Sigmoid colon (tissue), 6 donors: ENCODE measurements at regions not wholly inside any gene's neighbourhood (a gene's known extent, or its start where the extent isn't known, plus 50 kb on each side); places are given as distances from the start of the nearest gene placed in this dataset.

Experiments
- DNase-seq: peaks from one replicate; pipeline ENCODE4 v3.0.0-alpha.2; 2019
- H3K27ac ChIP-seq, 4 donors: fragments of 200-600 bp; sonication (generic); one replicate each; pipeline ENCODE4 v1.5.1; 2016 to 2019; ENCODE audit warnings: mild to moderate bottlenecking in 1 of 4
- H3K27me3 ChIP-seq, 3 donors: fragments of 200-600 bp; sonication (generic); one replicate each; pipeline ENCODE4 v1.5.1; 2019; ENCODE audit warnings: mild to moderate bottlenecking in 1 of 3
- H3K36me3 ChIP-seq, 4 donors: fragments of 200-600 bp; sonication (generic); one replicate each; pipeline ENCODE4 v1.5.1; 2016 to 2019
- H3K4me1 ChIP-seq, 4 donors: fragments of 200-600 bp; sonication (generic); one replicate each; pipeline ENCODE4 v1.5.1; 2017 to 2019
- H3K4me3 ChIP-seq, 4 donors: fragments of 200-600 bp; sonication (generic); one replicate each; pipeline ENCODE4 v1.5.1; 2017 to 2019; ENCODE audit warnings: mild to moderate bottlenecking in 2 of 4, moderate library complexity in 1 of 4
- H3K9me3 ChIP-seq, 4 donors: fragments of 200-600 bp in 3 of 4; sonication (generic) in 3 of 4; one replicate each; pipeline versions ENCODE4 v1.5.1 to v1.6.1; 2013 to 2019
- CTCF ChIP-seq, 4 experiments: fragments of 450-650 bp in 3 of 4; fragments of 200-600 bp in 1 of 4; IDR thresholded peaks; one replicate each; pipeline ENCODE4 v1.5.1; 2016 to 2019; ENCODE audit warnings: antibody characterized with exemption in 4 of 4, mild to moderate bottlenecking in 3 of 4, moderate library complexity in 2 of 4
- EP300 ChIP-seq, 4 donors: sonication (generic); formaldehyde crosslinking; IDR thresholded peaks; one replicate each; pipeline ENCODE4 v1.6.1; 2017; ENCODE audit warnings: antibody characterized with exemption in 4 of 4
- POLR2A ChIP-seq, 2 donors: fragments of 450-650 bp; IDR thresholded peaks; one replicate each; pipeline ENCODE4 v1.6.1; 2016; ENCODE audit warnings: antibody characterized with exemption in 2 of 2, mild to moderate bottlenecking in 2 of 2, moderate library complexity in 2 of 2
- POLR2AphosphoS5 ChIP-seq, 4 donors: sonication (generic); formaldehyde crosslinking; IDR thresholded peaks; one replicate each; pipeline ENCODE4 v1.6.1; 2017; ENCODE audit warnings: antibody characterized with exemption in 4 of 4
- WGBS, 2 donors: extraction: QIAGEN DNeasy Blood & Tissue Kit; methylation state at CpG; one replicate each; pipeline ENCODE4 v1.1.7; 2013; 5-methylcytosine and 5-hydroxymethylcytosine counted together
- intact Hi-C: fragments of 100-400 bp; cut with DNase I; formaldehyde crosslinking; loops from one replicate; pipeline ENCODE4 v1.15.1; 2023
- donor health status: healthy with polysubstance abuse.
- donor health status: healthy.

DNA sequence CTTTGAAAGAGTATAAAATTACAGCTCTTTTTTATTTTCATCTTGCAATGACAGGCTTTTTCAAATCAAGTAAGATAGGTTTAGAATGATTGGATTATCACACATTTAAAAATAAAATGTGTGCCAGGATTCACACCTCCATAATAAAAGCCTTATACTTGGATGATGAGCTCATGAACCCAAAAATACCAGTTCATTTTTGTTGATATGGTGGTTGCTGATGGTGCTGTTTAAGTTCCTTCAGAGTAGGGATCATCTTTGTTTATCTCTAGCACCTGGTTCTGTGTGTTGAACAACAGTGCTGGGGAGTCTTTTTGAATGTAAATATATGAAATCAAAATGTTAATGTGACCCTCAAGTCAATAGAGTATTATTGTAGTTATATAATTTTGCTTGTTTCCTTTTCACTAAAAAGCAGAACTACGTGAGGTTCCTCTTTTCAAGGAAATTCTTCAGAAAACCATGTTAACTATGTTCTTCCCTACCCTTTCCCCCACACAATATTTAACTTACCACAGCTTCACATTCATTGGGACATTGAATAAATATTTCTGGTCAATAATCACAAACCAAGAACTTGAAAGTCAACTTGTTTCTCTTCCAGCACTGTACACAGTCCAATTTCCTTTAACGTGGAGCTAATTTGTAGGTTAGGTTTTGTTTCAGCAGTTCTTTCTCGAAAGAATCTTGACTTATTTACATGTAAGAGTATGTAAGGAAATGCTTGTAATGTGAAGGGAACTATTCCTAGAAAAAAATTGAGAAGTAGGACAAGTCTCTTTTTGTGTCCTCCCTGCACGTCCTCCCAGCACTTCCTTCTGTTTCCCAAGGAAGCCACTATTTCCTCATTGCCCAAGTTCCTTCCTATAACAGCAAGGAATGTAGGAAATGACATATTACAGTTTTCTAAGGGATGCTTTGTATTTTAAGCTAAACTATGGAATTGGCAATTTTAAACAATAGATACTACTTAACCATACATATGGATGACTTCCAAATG is 945.9 kb upstream of the CITED2 start:
- Histone ChIP-seq H3K9me3 (no peaks in the 10 kb centered on the region), H3K27me3 (no peaks in the 10 kb centered on the region), H3K4me3 (no peak overlapping the region), H3K36me3 (no peaks in the 10 kb centered on the region), H3K4me1 (peaks cover 0 to 33% (median 17%) of the 10 kb centered on the region in 4 donors), H3K27ac (peak overlapping the region in 1 of 4 donors; percentile 2)
- 29 to 34% methylated on average over 4 of the region's 4 CpGs for WGBS, 2 donors
- TF ChIP-seq CTCF (IDR thresholded peaks at IDR 0.05) = no peak
- TF ChIP-seq EP300 (IDR thresholded peaks at IDR 0.05) = no peak
- no peak for TF ChIP-seq POLR2A (IDR thresholded peaks at IDR 0.05)
- TF ChIP-seq POLR2AphosphoS5 (IDR thresholded peaks at IDR 0.05) = no peak
- DNase-seq = no peak
- intact Hi-C loops = no loop called here

- Histone ChIP-seq H3K4me1 (peaks cover 0 to 33% (median 17%) of the 10 kb centered on the region in 4 donors), H3K27ac (peak overlapping the region in 2 of 4 donors; percentile 4 to 11), H3K4me3 (peak overlapping the region in 2 of 4 donors; percentile 14 to 23), H3K9me3 (no peaks in the 10 kb centered on the region), H3K27me3 (no peaks in the 10 kb centered on the region), H3K36me3 (no peaks in the 10 kb centered on the region)
- no peak for TF ChIP-seq EP300 (IDR thresholded peaks at IDR 0.05)
- TF ChIP-seq CTCF (IDR thresholded peaks at IDR 0.05) = no peak
- no peak for TF ChIP-seq POLR2A (IDR thresholded peaks at IDR 0.05)
- TF ChIP-seq POLR2AphosphoS5 (IDR thresholded peaks at IDR 0.05) = no peak
- intact Hi-C loops = no loop called here
- 16 to 35% methylated on average over 2 of the region's 2 CpGs for WGBS, 2 donors
- no peak for DNase-seq
Measured at GRCh38 chr6:140319209-140319608, 944.8 kb upstream of the CITED2 start.

DNA sequence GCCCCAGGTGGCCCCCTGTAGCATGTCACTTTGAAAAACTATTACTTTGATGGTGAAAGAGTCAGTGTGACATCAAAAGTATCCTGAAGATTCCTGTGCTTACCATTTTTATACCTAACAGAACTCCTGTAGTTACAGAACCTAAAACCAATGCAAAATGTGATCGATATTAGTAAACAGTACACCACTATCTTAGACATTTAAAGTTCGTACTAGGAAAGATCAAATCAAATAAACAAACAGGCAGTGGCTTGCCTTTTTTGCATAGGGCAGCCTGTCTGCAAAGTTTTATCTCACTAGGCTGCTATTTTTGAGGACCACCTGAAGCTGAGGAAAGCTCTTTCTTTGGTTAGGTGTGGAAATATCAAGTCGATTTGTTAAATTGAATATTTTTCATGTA is 944.0 kb upstream of the CITED2 start:
- no peak for DNase-seq
- WGBS, 2 donors = 91 to 94% methylated on average over 3 of the region's 3 CpGs
- Histone ChIP-seq H3K36me3 (no peaks in the 10 kb centered on the region), H3K27me3 (no peaks in the 10 kb centered on the region), H3K4me1 (peaks cover 0 to 33% (median 17%) of the 10 kb centered on the region in 4 donors), H3K9me3 (no peaks in the 10 kb centered on the region), H3K4me3 (no peak overlapping the region), H3K27ac (peak overlapping the region in 1 of 4 donors; percentile 0)
- intact Hi-C loops = no loop called here
- TF ChIP-seq EP300 (IDR thresholded peaks at IDR 0.05) (no peak), CTCF (IDR thresholded peaks at IDR 0.05) (no peak), POLR2A (IDR thresholded peaks at IDR 0.05) (no peak), POLR2AphosphoS5 (IDR thresholded peaks at IDR 0.05) (no peak)

- WGBS, 2 donors = 78 to 83% methylated on average over 2 of the region's 2 CpGs
- peak overlapping the region in 1 of 4 donors; percentile 0 for H3K27ac ChIP-seq
Measured at GRCh38 chr6:140317950-140318349, 943.5 kb upstream of the CITED2 start.

More at GRCh38 chr6:140317950-140318349, 943.5 kb upstream of the CITED2 start:
- no peak overlapping the region for H3K4me3 ChIP-seq
- peaks cover 0 to 33% (median 17%) of the 10 kb centered on the region in 4 donors for H3K4me1 ChIP-seq
- no peaks in the 10 kb centered on the region for H3K36me3 ChIP-seq
- TF ChIP-seq CTCF (IDR thresholded peaks at IDR 0.05) (no peak), EP300 (IDR thresholded peaks at IDR 0.05) (no peak), POLR2AphosphoS5 (IDR thresholded peaks at IDR 0.05) (no peak), POLR2A (IDR thresholded peaks at IDR 0.05) (no peak)
- intact Hi-C loops = no loop called here
- no peaks in the 10 kb centered on the region for H3K27me3 ChIP-seq
- no peak for DNase-seq
- no peaks in the 10 kb centered on the region for H3K9me3 ChIP-seq
